ENCODE measurements at regions not wholly inside any gene's neighbourhood (a gene's known extent, or its start where the extent isn't known, plus 50 kb on each side); places are given as distances from the start of the nearest gene placed in this dataset.

DNA sequence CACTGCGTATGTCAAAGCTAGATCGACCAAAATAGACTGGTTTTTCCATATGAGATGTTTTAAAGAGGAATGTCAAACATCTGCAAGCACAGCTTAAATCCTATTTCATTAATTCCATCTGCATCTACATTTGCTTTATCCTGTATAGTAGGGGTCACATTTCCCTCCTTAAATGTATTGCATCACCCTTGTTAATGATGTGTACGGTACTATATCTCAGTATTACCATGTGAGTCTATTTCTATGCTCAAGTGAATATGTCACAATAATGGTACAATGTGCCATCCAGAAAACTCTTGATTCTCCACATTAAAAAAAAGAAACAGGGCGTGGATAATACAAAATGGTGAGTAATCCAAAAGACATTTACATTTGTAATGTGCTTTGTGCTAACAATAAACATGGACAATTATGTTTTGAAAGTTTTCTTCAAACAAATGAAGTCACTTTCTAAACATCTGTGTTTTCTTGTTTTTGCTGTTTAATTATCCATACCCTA lies 56.6 kb downstream of the TWIST1 start:
- Histone ChIP-seq H3K79me1 (ENCODE audit: insufficient read depth, low read depth, low read length, poor library complexity, severe bottlenecking) (no peaks in the 10 kb centered on the region), H3K14ac (ENCODE audit: insufficient read depth, low read length) (no peak overlapping the region), H4K5ac (ENCODE audit: insufficient read length, low read depth, low read length) (no peak overlapping the region), H3K4me1 (ENCODE audit: insufficient read depth, low read length) (no peaks in the 10 kb centered on the region), H3K9ac (ENCODE audit: extremely low read depth, insufficient read length, low read length) (no peak overlapping the region), H4K8ac (replicated peaks; ENCODE audit: insufficient read length, low read depth, low read length) (no peak overlapping the region), H3K56ac (ENCODE audit: insufficient read length, low read depth, low read length) (no peak overlapping the region), H4K91ac (ENCODE audit: insufficient read length, low read depth, low read length) (no peak overlapping the region), H2BK120ac (ENCODE audit: low read depth, low read length, poor library complexity, severe bottlenecking) (no peak overlapping the region), H3K9me3 (ENCODE audit: control insufficient read depth, low read depth, low read length) (no peaks in the 10 kb centered on the region), H2BK5ac (ENCODE audit: insufficient read length, low read length) (no peak overlapping the region), H3K27ac (ENCODE audit: insufficient read length, low read depth, low read length) (no peak overlapping the region), H2AK5ac (ENCODE audit: insufficient read length, low read length) (no peak overlapping the region), H3K79me2 (ENCODE audit: insufficient read depth, low read length) (no peaks in the 10 kb centered on the region), H3K4me2 (ENCODE audit: insufficient read depth, insufficient read length, low read length) (no peak overlapping the region), H3K23me2 (ENCODE audit: insufficient read length, low read depth, low read length, poor library complexity, severe bottlenecking) (no peaks in the 10 kb centered on the region), H3T11ph (ENCODE audit: low read length) (no peak overlapping the region), H3K23ac (ENCODE audit: insufficient read length, low read depth, low read length) (no peak overlapping the region), H4K20me1 (ENCODE audit: control insufficient read depth, insufficient read depth, insufficient read length) (no peaks in the 10 kb centered on the region), H2BK15ac (ENCODE audit: low read depth, low read length) (no peak overlapping the region), H3K18ac (ENCODE audit: insufficient read length, low read depth, low read length) (no peak overlapping the region), H2BK20ac (ENCODE audit: low read depth, low read length, poor library complexity, severe bottlenecking) (no peak overlapping the region), H3K4ac (ENCODE audit: low read depth, low read length) (no peak overlapping the region), H2BK12ac (ENCODE audit: insufficient read length, low read depth, low read length) (no peak overlapping the region), H2AFZ (ENCODE audit: low read length) (no peak overlapping the region), H3K27me3 (ENCODE audit: insufficient read depth, low read length) (no peaks in the 10 kb centered on the region)
- no peak overlapping the region for H3K27ac Mint-ChIP-seq
- WGBS (ENCODE audit: extremely low coverage, insufficient read length, low lambda C conversion rate): no CpG with 5 or more reads among the region's 4 CpGs
- peaks cover 5 to 8% of the 10 kb centered on the region in 2 experiments; a peak in 3 of 4 replicates for H3K4me1 Mint-ChIP-seq
- H3K9me3 Mint-ChIP-seq: no peaks in the 10 kb centered on the region
- no peaks in the 10 kb centered on the region for H3K27me3 Mint-ChIP-seq (ENCODE audit: low read depth)
- DNase-seq: no peak
- H3K36me3 Mint-ChIP-seq (ENCODE audit: insufficient read depth in 1 of 3, low read depth in 3 of 3): no peaks in the 10 kb centered on the region
- no peak overlapping the region for H3K4me3 Mint-ChIP-seq
- TF ChIP-seq, protein P1, sequence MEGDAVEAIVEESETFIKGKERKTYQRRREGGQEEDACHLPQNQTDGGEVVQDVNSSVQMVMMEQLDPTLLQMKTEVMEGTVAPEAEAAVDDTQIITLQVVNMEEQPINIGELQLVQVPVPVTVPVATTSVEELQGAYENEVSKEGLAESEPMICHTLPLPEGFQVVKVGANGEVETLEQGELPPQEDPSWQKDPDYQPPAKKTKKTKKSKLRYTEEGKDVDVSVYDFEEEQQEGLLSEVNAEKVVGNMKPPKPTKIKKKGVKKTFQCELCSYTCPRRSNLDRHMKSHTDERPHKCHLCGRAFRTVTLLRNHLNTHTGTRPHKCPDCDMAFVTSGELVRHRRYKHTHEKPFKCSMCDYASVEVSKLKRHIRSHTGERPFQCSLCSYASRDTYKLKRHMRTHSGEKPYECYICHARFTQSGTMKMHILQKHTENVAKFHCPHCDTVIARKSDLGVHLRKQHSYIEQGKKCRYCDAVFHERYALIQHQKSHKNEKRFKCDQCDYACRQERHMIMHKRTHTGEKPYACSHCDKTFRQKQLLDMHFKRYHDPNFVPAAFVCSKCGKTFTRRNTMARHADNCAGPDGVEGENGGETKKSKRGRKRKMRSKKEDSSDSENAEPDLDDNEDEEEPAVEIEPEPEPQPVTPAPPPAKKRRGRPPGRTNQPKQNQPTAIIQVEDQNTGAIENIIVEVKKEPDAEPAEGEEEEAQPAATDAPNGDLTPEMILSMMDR (conservative IDR thresholded peaks at IDR 0.05): no peak

All from H9 (cell line).